Activated T-helper 17 cell treated with anti-CD3 and anti-CD28 coated beads, Interleukin-2, amount 50 U/mL, for 72 hours (primary cell): ENCODE measurements at regions not wholly inside any gene's neighbourhood (a gene's known extent, or its start where the extent isn't known, plus 50 kb on each side); places are given as distances from the start of the nearest gene placed in this dataset.

ENCODE experiments used
- ATAC-seq: fragments of 150-1000 bp; cut with Tn5 transposase; replicated peaks from 2 replicates; pipeline ENCODE4 v1.10.0; 2021; ENCODE audit warnings: mild to moderate bottlenecking, moderate library complexity
- H3K27ac Mint-ChIP-seq: one replicate; pipeline ENCODE4 v1.8.0; 2022; ENCODE audit warnings: mixed read lengths
- H3K27me3 Mint-ChIP-seq: one replicate; pipeline ENCODE4 v1.8.0; 2022; ENCODE audit warnings: mixed read lengths
- H3K36me3 Mint-ChIP-seq: one replicate; pipeline ENCODE4 v1.8.0; 2022; ENCODE audit warnings: low read depth, mild to moderate bottlenecking, mixed read lengths
- H3K4me1 Mint-ChIP-seq: one replicate; pipeline ENCODE4 v1.8.0; 2022; ENCODE audit warnings: mixed read lengths
- H3K4me3 Mint-ChIP-seq: one replicate; pipeline ENCODE4 v1.8.0; 2022; ENCODE audit warnings: mild to moderate bottlenecking, mixed read lengths
- H3K9me3 Mint-ChIP-seq: one replicate; pipeline ENCODE4 v1.8.0; 2022; ENCODE audit warnings: mixed read lengths

GRCh38 chr20:11841972-11842461 lies 75.7 kb upstream of the BTBD3 start:
- H3K9me3 Mint-ChIP-seq = peaks cover 20% of the 10 kb centered on the region
- H3K27ac Mint-ChIP-seq = no peak overlapping the region
- ATAC-seq = no peak
- H3K27me3 Mint-ChIP-seq = no peaks in the 10 kb centered on the region
- no peaks in the 10 kb centered on the region for H3K4me1 Mint-ChIP-seq
- no peak overlapping the region for H3K4me3 Mint-ChIP-seq
- H3K36me3 Mint-ChIP-seq = no peaks in the 10 kb centered on the region

- Mint-ChIP-seq H3K27me3 (no peaks in the 10 kb centered on the region), H3K9me3 (peaks cover 25% of the 10 kb centered on the region), H3K36me3 (no peaks in the 10 kb centered on the region), H3K4me1 (no peaks in the 10 kb centered on the region), H3K27ac (no peak overlapping the region), H3K4me3 (no peak overlapping the region)
- ATAC-seq = no peak
These were observed 74.4 kb upstream of the BTBD3 start for GRCh38 chr20:11843289-11843688.

GRCh38 chr20:11844691-11845090 lies 73.0 kb upstream of the BTBD3 start:
- no peak for ATAC-seq
- no peaks in the 10 kb centered on the region for H3K4me1 Mint-ChIP-seq
- no peaks in the 10 kb centered on the region for H3K36me3 Mint-ChIP-seq

GRCh38 chr20:11845340-11845739 lies 72.4 kb upstream of the BTBD3 start:
- Mint-ChIP-seq H3K36me3 (no peaks in the 10 kb centered on the region), H3K4me3 (no peak overlapping the region), H3K27me3 (no peaks in the 10 kb centered on the region), H3K9me3 (peaks cover 25% of the 10 kb centered on the region), H3K4me1 (no peaks in the 10 kb centered on the region), H3K27ac (no peak overlapping the region)
- ATAC-seq = no peak

More at GRCh38 chr20:11844691-11845090, 73.0 kb upstream of the BTBD3 start:
- no peaks in the 10 kb centered on the region for H3K27me3 Mint-ChIP-seq
- no peak overlapping the region for H3K4me3 Mint-ChIP-seq
- peaks cover 25% of the 10 kb centered on the region for H3K9me3 Mint-ChIP-seq
- no peak overlapping the region for H3K27ac Mint-ChIP-seq

GRCh38 chr20:11846131-11846530 lies 71.6 kb upstream of the BTBD3 start:
- no peak overlapping the region for H3K4me3 Mint-ChIP-seq
- H3K27me3 Mint-ChIP-seq = no peaks in the 10 kb centered on the region
- ATAC-seq = no peak
- no peaks in the 10 kb centered on the region for H3K4me1 Mint-ChIP-seq
- H3K27ac Mint-ChIP-seq = no peak overlapping the region
- H3K9me3 Mint-ChIP-seq = peaks cover 19% of the 10 kb centered on the region
- H3K36me3 Mint-ChIP-seq = no peaks in the 10 kb centered on the region

GRCh38 chr20:11847827-11848226 lies 69.9 kb upstream of the BTBD3 start:
- Mint-ChIP-seq H3K4me1 (no peaks in the 10 kb centered on the region), H3K4me3 (no peak overlapping the region), H3K9me3 (peaks cover 17% of the 10 kb centered on the region), H3K27ac (no peak overlapping the region), H3K27me3 (no peaks in the 10 kb centered on the region), H3K36me3 (no peaks in the 10 kb centered on the region)
- no peak for ATAC-seq

GRCh38 chr20:11849270-11849915 lies 68.3 kb upstream of the BTBD3 start:
- Mint-ChIP-seq H3K4me3 (no peak overlapping the region), H3K4me1 (no peaks in the 10 kb centered on the region), H3K27ac (no peak overlapping the region), H3K36me3 (no peaks in the 10 kb centered on the region), H3K27me3 (no peaks in the 10 kb centered on the region), H3K9me3 (peaks cover 9% of the 10 kb centered on the region)
- no peak for ATAC-seq

GRCh38 chr20:11849976-11850670 lies 67.6 kb upstream of the BTBD3 start:
- ATAC-seq = no peak
- Mint-ChIP-seq H3K27ac (no peak overlapping the region), H3K4me3 (no peak overlapping the region), H3K9me3 (peaks cover 9% of the 10 kb centered on the region), H3K4me1 (no peaks in the 10 kb centered on the region), H3K36me3 (no peaks in the 10 kb centered on the region), H3K27me3 (no peaks in the 10 kb centered on the region)

- Mint-ChIP-seq H3K4me1 (no peaks in the 10 kb centered on the region), H3K27me3 (no peaks in the 10 kb centered on the region), H3K27ac (no peak overlapping the region), H3K9me3 (peaks cover 16% of the 10 kb centered on the region), H3K36me3 (no peaks in the 10 kb centered on the region), H3K4me3 (no peak overlapping the region)
- ATAC-seq = no peak
These were observed 66.8 kb upstream of the BTBD3 start for GRCh38 chr20:11850901-11851300.

GRCh38 chr20:11851646-11852045 lies 66.0 kb upstream of the BTBD3 start:
- Mint-ChIP-seq H3K27ac (no peak overlapping the region), H3K9me3 (peaks cover 13% of the 10 kb centered on the region), H3K36me3 (no peaks in the 10 kb centered on the region), H3K4me1 (no peaks in the 10 kb centered on the region), H3K27me3 (no peaks in the 10 kb centered on the region), H3K4me3 (no peak overlapping the region)
- ATAC-seq = no peak

GRCh38 chr20:11852189-11852588 lies 65.5 kb upstream of the BTBD3 start:
- no peaks in the 10 kb centered on the region for H3K4me1 Mint-ChIP-seq
- H3K27me3 Mint-ChIP-seq = no peaks in the 10 kb centered on the region
- no peak for ATAC-seq
- peaks cover 12% of the 10 kb centered on the region for H3K9me3 Mint-ChIP-seq
- no peaks in the 10 kb centered on the region for H3K36me3 Mint-ChIP-seq
- H3K4me3 Mint-ChIP-seq = no peak overlapping the region
- H3K27ac Mint-ChIP-seq = no peak overlapping the region

GRCh38 chr20:11852811-11853210 lies 64.9 kb upstream of the BTBD3 start:
- H3K4me1 Mint-ChIP-seq = no peaks in the 10 kb centered on the region

GRCh38 chr20:11853359-11853758 lies 64.3 kb upstream of the BTBD3 start:
- H3K9me3 Mint-ChIP-seq = peaks cover 8% of the 10 kb centered on the region
- H3K27me3 Mint-ChIP-seq = no peaks in the 10 kb centered on the region
- no peak overlapping the region for H3K27ac Mint-ChIP-seq
- no peaks in the 10 kb centered on the region for H3K4me1 Mint-ChIP-seq
- H3K36me3 Mint-ChIP-seq = no peaks in the 10 kb centered on the region
- ATAC-seq = no peak
- H3K4me3 Mint-ChIP-seq = no peak overlapping the region

More at GRCh38 chr20:11852811-11853210, 64.9 kb upstream of the BTBD3 start:
- Mint-ChIP-seq H3K4me3 (no peak overlapping the region), H3K27ac (no peak overlapping the region), H3K27me3 (no peaks in the 10 kb centered on the region), H3K9me3 (peaks cover 8% of the 10 kb centered on the region), H3K36me3 (no peaks in the 10 kb centered on the region)
- no peak for ATAC-seq

GRCh38 chr20:11861479-11861878 lies 56.2 kb upstream of the BTBD3 start:
- Mint-ChIP-seq H3K9me3 (peaks cover 15% of the 10 kb centered on the region), H3K36me3 (no peaks in the 10 kb centered on the region), H3K27me3 (no peaks in the 10 kb centered on the region), H3K4me3 (no peak overlapping the region), H3K27ac (no peak overlapping the region), H3K4me1 (no peaks in the 10 kb centered on the region)
- ATAC-seq = no peak

- ATAC-seq = no peak
- Mint-ChIP-seq H3K36me3 (no peaks in the 10 kb centered on the region), H3K4me1 (no peaks in the 10 kb centered on the region), H3K4me3 (no peak overlapping the region), H3K27ac (no peak overlapping the region), H3K9me3 (peaks cover 23% of the 10 kb centered on the region), H3K27me3 (no peaks in the 10 kb centered on the region)
These were observed 50.3 kb upstream of the BTBD3 start for GRCh38 chr20:11867291-11867919.
